Breast epithelium (tissue), 3 donors: ENCODE measurements at regions not wholly inside any gene's neighbourhood (a gene's known extent, or its start where the extent isn't known, plus 50 kb on each side); places are given as distances from the start of the nearest gene placed in this dataset.

Experiments used
- POLR2A ChIP-seq: fragments of 450-650 bp; IDR thresholded peaks from one replicate; pipeline ENCODE4 v1.6.1; 2016; ENCODE audit warnings: antibody characterized with exemption, mild to moderate bottlenecking, moderate library complexity
- POLR2AphosphoS5 ChIP-seq, 3 donors: sonication (generic); formaldehyde crosslinking; IDR thresholded peaks; one replicate each; pipeline ENCODE4 v1.6.1; 2017; ENCODE audit warnings: antibody characterized with exemption in 3 of 3
- TF ChIP-seq, protein P1 (sequence below), 3 donors: fragments of 450-650 bp; IDR thresholded peaks; one replicate each; pipeline ENCODE4 v1.5.1; 2016 to 2017; ENCODE audit warnings: antibody characterized with exemption in 3 of 3, mild to moderate bottlenecking in 3 of 3, moderate library complexity in 3 of 3

DNA sequence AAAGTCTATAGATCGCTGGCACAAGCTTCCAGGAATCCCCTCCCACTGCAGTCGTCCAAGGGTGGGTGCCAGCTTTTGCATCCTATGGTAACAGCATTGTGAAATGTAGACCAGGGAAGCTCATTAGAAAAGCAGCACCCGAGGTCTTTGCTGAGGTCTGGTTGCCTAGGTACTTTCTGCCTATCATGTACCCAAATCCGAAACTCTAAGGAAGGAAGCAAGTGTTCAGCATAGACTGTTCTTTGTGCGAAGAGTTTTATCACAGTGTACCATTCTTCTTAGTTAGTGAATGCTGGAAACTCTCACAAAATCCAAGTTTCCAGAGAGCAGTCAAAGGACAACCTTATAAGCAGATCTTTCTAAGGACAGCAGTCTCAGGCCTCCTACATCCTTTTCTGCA, 1532.7 kb upstream of the TMEM132C start:
- TF ChIP-seq, protein P1, sequence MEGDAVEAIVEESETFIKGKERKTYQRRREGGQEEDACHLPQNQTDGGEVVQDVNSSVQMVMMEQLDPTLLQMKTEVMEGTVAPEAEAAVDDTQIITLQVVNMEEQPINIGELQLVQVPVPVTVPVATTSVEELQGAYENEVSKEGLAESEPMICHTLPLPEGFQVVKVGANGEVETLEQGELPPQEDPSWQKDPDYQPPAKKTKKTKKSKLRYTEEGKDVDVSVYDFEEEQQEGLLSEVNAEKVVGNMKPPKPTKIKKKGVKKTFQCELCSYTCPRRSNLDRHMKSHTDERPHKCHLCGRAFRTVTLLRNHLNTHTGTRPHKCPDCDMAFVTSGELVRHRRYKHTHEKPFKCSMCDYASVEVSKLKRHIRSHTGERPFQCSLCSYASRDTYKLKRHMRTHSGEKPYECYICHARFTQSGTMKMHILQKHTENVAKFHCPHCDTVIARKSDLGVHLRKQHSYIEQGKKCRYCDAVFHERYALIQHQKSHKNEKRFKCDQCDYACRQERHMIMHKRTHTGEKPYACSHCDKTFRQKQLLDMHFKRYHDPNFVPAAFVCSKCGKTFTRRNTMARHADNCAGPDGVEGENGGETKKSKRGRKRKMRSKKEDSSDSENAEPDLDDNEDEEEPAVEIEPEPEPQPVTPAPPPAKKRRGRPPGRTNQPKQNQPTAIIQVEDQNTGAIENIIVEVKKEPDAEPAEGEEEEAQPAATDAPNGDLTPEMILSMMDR (IDR thresholded peaks at IDR 0.05), result no peak
- TF ChIP-seq POLR2A (no peak), POLR2AphosphoS5 (IDR thresholded peaks at IDR 0.05) (no peak)
